ENCODE measurements at regions not wholly inside any gene's neighbourhood (a gene's known extent, or its start where the extent isn't known, plus 50 kb on each side); places are given as distances from the start of the nearest gene placed in this dataset.
"Not testable (repeated sequence)": the region's sequence is repeated elsewhere in the genome, so short reads cannot be mapped to it uniquely, and the experiment has no call there.

GRCh38 chr6:71049198-71049770 lies 92.4 kb upstream of the B3GAT2 start:
- DNase-seq: no peak

GRCh38 chr6:71053475-71053874 lies 96.6 kb upstream of the B3GAT2 start:
- no peak for DNase-seq

- DNase-seq: no peak
These were observed 99.8 kb upstream of the B3GAT2 start for GRCh38 chr6:71056656-71057055.

GRCh38 chr6:71066153-71066552 lies 109.3 kb upstream of the B3GAT2 start:
- DNase-seq: no peak

- DNase-seq: peak in 2 of 58 donors; percentile 4 to 5
These were observed 111.0 kb upstream of the B3GAT2 start for GRCh38 chr6:71067816-71068215.

- no peak for DNase-seq
These were observed 115.6 kb upstream of the B3GAT2 start for GRCh38 chr6:71072508-71072907.

GRCh38 chr6:71077655-71078054 lies 120.8 kb upstream of the B3GAT2 start:
- DNase-seq: no peak

GRCh38 chr6:71079677-71080076 lies 122.8 kb upstream of the B3GAT2 start:
- no peak for DNase-seq

- no peak for DNase-seq
These were observed 123.3 kb upstream of the B3GAT2 start for GRCh38 chr6:71080133-71080532.

- no peak for DNase-seq
These were observed 124.0 kb upstream of the B3GAT2 start for GRCh38 chr6:71080826-71081225.

- no peak for DNase-seq
These were observed 125.3 kb upstream of the B3GAT2 start for GRCh38 chr6:71082033-71082650.

- DNase-seq: no peak
These were observed 126.5 kb upstream of the B3GAT2 start for GRCh38 chr6:71083308-71083820.

- DNase-seq: no peak
These were observed 131.3 kb upstream of the B3GAT2 start for GRCh38 chr6:71088166-71088565.

GRCh38 chr6:71090217-71090616 lies 133.4 kb upstream of the B3GAT2 start:
- no peak for DNase-seq

GRCh38 chr6:71091167-71091566 lies 134.3 kb upstream of the B3GAT2 start:
- no peak for DNase-seq

- DNase-seq: no peak
These were observed 135.1 kb upstream of the B3GAT2 start for GRCh38 chr6:71091956-71092355.

GRCh38 chr6:71097264-71097663 lies 140.4 kb upstream of the B3GAT2 start:
- not testable (repeated sequence) for DNase-seq

GRCh38 chr6:71099649-71100048 lies 142.8 kb upstream of the B3GAT2 start:
- DNase-seq: no peak

GRCh38 chr6:71103130-71103529 lies 146.3 kb upstream of the B3GAT2 start:
- no peak for DNase-seq

- no peak for DNase-seq
These were observed 146.8 kb upstream of the B3GAT2 start for GRCh38 chr6:71103641-71104040.

- DNase-seq: peak in 1 of 58 donors; percentile 2
These were observed 149.4 kb upstream of the B3GAT2 start for GRCh38 chr6:71106276-71106675.

GRCh38 chr6:71107911-71108420 lies 151.1 kb upstream of the B3GAT2 start:
- peak in 6 of 58 donors; percentile 1 to 59 (median 18) for DNase-seq

GRCh38 chr6:71114544-71114943 lies 157.7 kb upstream of the B3GAT2 start:
- no peak for DNase-seq
